HCT116 (cell line): ENCODE measurements at regions not wholly inside any gene's neighbourhood (a gene's known extent, or its start where the extent isn't known, plus 50 kb on each side); places are given as distances from the start of the nearest gene placed in this dataset.

ENCODE experiments used
- ATAC-seq: fragments of 200-7000 bp; cut with Tn5 transposase; 2 replicates; pipeline ENCODE4 v1.9.1; 2020; ENCODE audit warnings: mild to moderate bottlenecking, moderate library complexity
- BruUV-seq: library from RNA; stranded (reverse); fragments of 400-500 nt; replicated peaks from 2 replicates; lab custom pipeline; 2021; lab: Mats Ljungman, UMichigan
- CTCF ChIA-PET: fragments of 300-600 bp; sonication (Branson Sonifier 250); formaldehyde crosslinking; loops from one replicate; lab custom pipeline; 2021; ENCODE audit warnings: antibody characterized with exemption; lab: Charles Lee
- POLR2A ChIA-PET: fragments of 300-600, 350-600 bp; sonication (Branson Sonifier 250); formaldehyde crosslinking; loops from one replicate; lab custom pipeline; 2021; ENCODE audit warnings: antibody characterized with exemption; lab: Charles Lee
- RAD21 ChIA-PET, 2 experiments: fragments of 300-600 bp; sonication (Branson Sonifier 250); formaldehyde crosslinking; loops; one replicate each; lab custom pipeline; 2023; ENCODE audit warnings: low total read pairs in 2 of 2; ENCODE audit not compliant: uncharacterized antibody in 2 of 2, unreplicated experiment in 2 of 2, low non-redundant PET in 1 of 2; lab: Charles Lee
- DNase-seq: peaks from one replicate; pipeline ENCODE4 v3.0.0-alpha.2; 2010; ENCODE audit warnings: low read depth, low spot score
- H2AFZ ChIP-seq: fragments of 200-600 bp; shearing (Covaris generic), sonication (generic); 2 replicates; pipeline ENCODE4 v1.6.1; 2017; ENCODE audit warnings: low read depth, mixed run types, mixed read lengths, antibody characterized with exemption, low read length; ENCODE audit not compliant: poor library complexity, severe bottlenecking
- H3K27ac ChIP-seq: 2 replicates; pipeline ENCODE4 v1.5.1; 2012; ENCODE audit warnings: low read depth, low read length
- H3K27me3 ChIP-seq: fragments of 200-600 bp; sonication (generic); 2 replicates; pipeline ENCODE4 v1.6.1; 2016; ENCODE audit warnings: mixed run types, low read length, mixed read lengths; ENCODE audit not compliant: insufficient read depth
- H3K36me3 ChIP-seq, 2 experiments: fragments of 200-500 bp in 1 of 2; fragments of 200-600 bp in 1 of 2; sonication (Bioruptor generic) in 1 of 2; sonication (generic) in 1 of 2; 2 replicates each; pipeline versions ENCODE4 v1.5.1 to v1.6.1; 2014 to 2016; ENCODE audit warnings: low read length in 2 of 2, inconsistent platforms in 1 of 2, mixed read lengths in 1 of 2, mixed run types in 1 of 2; ENCODE audit not compliant: insufficient read depth in 2 of 2, control insufficient read depth in 1 of 2
- H3K4me1 ChIP-seq, 2 experiments: fragments of 200-600 bp in 1 of 2; sonication (generic) in 1 of 2; 2 replicates each; pipeline versions ENCODE4 v1.5.1 to v1.6.1; 2012 to 2017; ENCODE audit warnings: low read length in 2 of 2, inconsistent platforms in 1 of 2, mild to moderate bottlenecking in 1 of 2, mixed read lengths in 1 of 2, mixed run types in 1 of 2, moderate library complexity in 1 of 2; ENCODE audit not compliant: insufficient read depth in 2 of 2, control insufficient read depth in 1 of 2
- H3K4me2 ChIP-seq: fragments of 200-600 bp; sonication (generic); 2 replicates; pipeline ENCODE4 v1.6.1; 2017; ENCODE audit warnings: mixed run types, low read length, mixed read lengths
- H3K4me3 ChIP-seq, 2 experiments: fragments of 200-600 bp in 1 of 2; sonication (generic) in 1 of 2; replicated peaks in 1 of 2; 2 replicates each; pipeline ENCODE4 v1.5.1; 2011 to 2016; ENCODE audit warnings: low read length in 2 of 2, control low read depth in 1 of 2, low read depth in 1 of 2, mild to moderate bottlenecking in 1 of 2, mixed read lengths in 1 of 2, mixed run types in 1 of 2
- H3K79me2 ChIP-seq: fragments of 200-600 bp; sonication (generic); 2 replicates; pipeline ENCODE4 v1.6.1; 2017; ENCODE audit warnings: mild to moderate bottlenecking, mixed run types, low read length, moderate library complexity, mixed read lengths; ENCODE audit not compliant: insufficient read depth
- H3K9ac ChIP-seq: fragments of 200-600 bp; sonication (generic); 2 replicates; pipeline ENCODE4 v1.6.1; 2016; ENCODE audit warnings: low read length, mixed read lengths
- H3K9me2 ChIP-seq: fragments of 200-600 bp; sonication (generic), shearing (Covaris generic); 2 replicates; pipeline ENCODE4 v1.6.1; 2017; ENCODE audit warnings: mixed run types, mild to moderate bottlenecking, moderate library complexity; ENCODE audit not compliant: insufficient read depth
- H3K9me3 ChIP-seq, 2 experiments: fragments of 200-500 bp in 1 of 2; fragments of 200-600 bp in 1 of 2; sonication (Bioruptor generic) in 1 of 2; sonication (generic) in 1 of 2; 2 replicates each; pipeline ENCODE4 v1.6.1; 2014 to 2017; ENCODE audit warnings: low read length in 2 of 2, mixed read lengths in 2 of 2, inconsistent platforms in 1 of 2, low read depth in 1 of 2, mild to moderate bottlenecking in 1 of 2, mixed run types in 1 of 2, moderate library complexity in 1 of 2; ENCODE audit not compliant: control insufficient read depth in 1 of 2, insufficient read depth in 1 of 2
- H4K20me1 ChIP-seq: fragments of 200-600 bp; sonication (generic), shearing (Covaris generic); 2 replicates; pipeline ENCODE4 v1.6.1; 2017; ENCODE audit warnings: mixed run types, mild to moderate bottlenecking, moderate library complexity; ENCODE audit not compliant: insufficient read depth
- ATF3 ChIP-seq: IDR thresholded peaks from 2 replicates; pipeline ENCODE4 v1.6.1; 2012
- CBX3 ChIP-seq: IDR thresholded peaks from 2 replicates; pipeline ENCODE4 v1.6.1; 2012; ENCODE audit warnings: low read depth
- ELF1 ChIP-seq: IDR thresholded peaks from 2 replicates; pipeline ENCODE4 v1.6.1; 2012; ENCODE audit warnings: low read depth, borderline replicate concordance
- EZH2 ChIP-seq: fragments of 200-600 bp; sonication (generic); IDR thresholded peaks from 2 replicates; pipeline ENCODE4 v1.6.1; 2017; ENCODE audit warnings: antibody characterized with exemption, mixed run types
- EZH2phosphoT487 ChIP-seq: fragments of 200-600 bp; IDR thresholded peaks from 2 replicates; pipeline ENCODE4 v1.6.1; 2018; ENCODE audit warnings: antibody characterized with exemption, borderline replicate concordance
- POLR2A ChIP-seq: IDR thresholded peaks from 2 replicates; pipeline ENCODE4 v1.7.0; 2011; ENCODE audit warnings: borderline replicate concordance; ENCODE audit not compliant: insufficient read depth, insufficient read length; ENCODE audit errors: extremely low read depth
- POLR2AphosphoS5 ChIP-seq: IDR thresholded peaks from 2 replicates; pipeline ENCODE4 v1.6.1; 2011; ENCODE audit warnings: mild to moderate bottlenecking, low read depth, low read length, moderate library complexity
- ZBTB33 ChIP-seq: IDR thresholded peaks from 2 replicates; pipeline ENCODE4 v1.6.1; 2011; ENCODE audit warnings: mild to moderate bottlenecking, low read length, moderate library complexity; ENCODE audit not compliant: insufficient replicate concordance; ENCODE audit errors: extremely low read depth
- ZFX ChIP-seq: fragments of 450-650 bp; IDR thresholded peaks from 2 replicates; pipeline ENCODE4 v1.6.1; 2017
- ZNF274 ChIP-seq: fragments of 200-500 bp; sonication (Bioruptor generic); IDR thresholded peaks from 2 replicates; pipeline ENCODE4 v1.6.1; 2014; ENCODE audit warnings: mild to moderate bottlenecking, low read depth, low read length, inconsistent platforms
- intact Hi-C: fragments of 100-400 bp; cut with micrococcal nuclease; formaldehyde crosslinking; loops from 2 replicates; pipeline ENCODE4 v1.10.0; 2022
- TF ChIP-seq, protein P1 (sequence below), 3 experiments: fragments of 200-600 bp in 1 of 3; sonication (generic) in 1 of 3; IDR thresholded peaks in 2 of 3; conservative IDR thresholded peaks in 1 of 3; 2 replicates each; pipeline ENCODE4 v1.5.1; 2012 to 2017; ENCODE audit warnings: low read depth in 2 of 3, low read length in 2 of 3, antibody characterized with exemption in 1 of 3, borderline replicate concordance in 1 of 3, control low read depth in 1 of 3, mild to moderate bottlenecking in 1 of 3, mixed read lengths in 1 of 3, mixed run types in 1 of 3, moderate library complexity in 1 of 3; ENCODE audit not compliant: insufficient read depth in 1 of 3

- Histone ChIP-seq H3K36me3 (no peaks in the 10 kb centered on the region), H3K4me3 (no peak overlapping the region), H4K20me1 (no peaks in the 10 kb centered on the region), H3K79me2 (no peaks in the 10 kb centered on the region), H3K27me3 (no peaks in the 10 kb centered on the region), H3K9me3 (no peaks in the 10 kb centered on the region), H3K4me2 (no peak overlapping the region), H3K9ac (no peak overlapping the region), H2AFZ (no peak overlapping the region), H3K27ac (no peak overlapping the region), H3K4me1 (peaks cover 10 to 11% of the 10 kb centered on the region in 2 experiments; a peak in 3 of 4 replicates), H3K9me2 (no peaks in the 10 kb centered on the region)
- BruUV-seq = no TSS peak
- TF ChIP-seq ZBTB33 = no peak
- no peak for TF ChIP-seq POLR2A
- no peak for TF ChIP-seq EZH2
- TF ChIP-seq ZFX = no peak
- TF ChIP-seq ATF3 = no peak
- no peak for TF ChIP-seq ZNF274
- TF ChIP-seq, protein P1, sequence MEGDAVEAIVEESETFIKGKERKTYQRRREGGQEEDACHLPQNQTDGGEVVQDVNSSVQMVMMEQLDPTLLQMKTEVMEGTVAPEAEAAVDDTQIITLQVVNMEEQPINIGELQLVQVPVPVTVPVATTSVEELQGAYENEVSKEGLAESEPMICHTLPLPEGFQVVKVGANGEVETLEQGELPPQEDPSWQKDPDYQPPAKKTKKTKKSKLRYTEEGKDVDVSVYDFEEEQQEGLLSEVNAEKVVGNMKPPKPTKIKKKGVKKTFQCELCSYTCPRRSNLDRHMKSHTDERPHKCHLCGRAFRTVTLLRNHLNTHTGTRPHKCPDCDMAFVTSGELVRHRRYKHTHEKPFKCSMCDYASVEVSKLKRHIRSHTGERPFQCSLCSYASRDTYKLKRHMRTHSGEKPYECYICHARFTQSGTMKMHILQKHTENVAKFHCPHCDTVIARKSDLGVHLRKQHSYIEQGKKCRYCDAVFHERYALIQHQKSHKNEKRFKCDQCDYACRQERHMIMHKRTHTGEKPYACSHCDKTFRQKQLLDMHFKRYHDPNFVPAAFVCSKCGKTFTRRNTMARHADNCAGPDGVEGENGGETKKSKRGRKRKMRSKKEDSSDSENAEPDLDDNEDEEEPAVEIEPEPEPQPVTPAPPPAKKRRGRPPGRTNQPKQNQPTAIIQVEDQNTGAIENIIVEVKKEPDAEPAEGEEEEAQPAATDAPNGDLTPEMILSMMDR (IDR thresholded peaks at IDR 0.05 in 2 of 3, conservative IDR thresholded peaks at IDR 0.05 in 1 of 3; ENCODE audit: borderline replicate concordance in 1 of 3, insufficient read depth in 1 of 3, low read depth in 2 of 3, low read length in 2 of 3) = no peak
- TF ChIP-seq ELF1 = no peak
- TF ChIP-seq CBX3 = no peak
- TF ChIP-seq POLR2AphosphoS5 = no peak
- no peak for TF ChIP-seq EZH2phosphoT487
- ChIA-PET RAD21 (no interaction called here), CTCF (no interaction called here), POLR2A (no interaction called here)
- intact Hi-C loops = no loop called here
- no peak for DNase-seq
- no peak for ATAC-seq
Observed at GRCh38 chr2:239466061-239466754, 65.4 kb upstream of the HDAC4 start.
